ENCODE measurements at regions not wholly inside any gene's neighbourhood (a gene's known extent, or its start where the extent isn't known, plus 50 kb on each side); places are given as distances from the start of the nearest gene placed in this dataset.
"Not testable (repeated sequence)": the region's sequence is repeated elsewhere in the genome, so short reads cannot be mapped to it uniquely, and the experiment has no call there.

DNA sequence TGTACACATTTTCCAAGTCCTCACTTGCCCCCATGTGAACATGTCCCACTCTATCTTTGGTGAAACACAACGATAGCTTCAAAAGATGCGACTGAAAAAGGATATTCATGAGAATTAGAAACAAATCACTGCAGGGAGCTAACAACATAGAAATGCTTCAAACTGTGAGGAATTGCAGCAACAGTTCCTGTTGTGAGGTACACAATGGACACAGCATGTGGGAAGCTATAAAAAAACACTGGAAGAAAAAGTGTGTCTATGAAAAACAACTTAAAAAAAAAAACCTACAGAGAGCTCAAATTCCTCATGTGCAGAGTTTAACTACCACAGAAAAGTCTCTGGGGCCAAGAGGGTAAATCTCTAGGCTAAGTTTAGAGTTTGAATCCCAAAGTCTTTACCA, 51.6 kb upstream of the BLTP1 start:
- DNase-seq (ENCODE audit: low read depth), result no peak

DNA sequence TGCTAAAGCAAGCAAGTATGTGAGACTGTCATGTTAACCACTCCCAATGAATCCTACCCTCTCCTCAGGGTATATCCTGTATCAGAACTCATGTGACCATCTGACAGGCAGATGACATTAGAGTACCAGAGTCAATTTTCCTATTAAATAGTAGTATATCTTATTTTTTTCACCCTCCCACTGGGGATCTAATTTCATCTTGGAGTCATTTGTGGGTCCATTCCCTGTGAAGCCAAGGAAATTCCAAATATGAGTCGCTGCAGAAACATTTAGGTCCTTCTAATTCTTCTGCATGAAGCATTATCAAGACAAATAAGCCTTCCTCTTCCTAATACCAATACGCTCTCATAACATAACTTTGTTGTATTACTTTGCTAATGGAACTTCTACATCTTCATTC, 52.2 kb upstream of the BLTP1 start:
- DNase-seq (ENCODE audit: low read depth), result peak; percentile 91

DNA sequence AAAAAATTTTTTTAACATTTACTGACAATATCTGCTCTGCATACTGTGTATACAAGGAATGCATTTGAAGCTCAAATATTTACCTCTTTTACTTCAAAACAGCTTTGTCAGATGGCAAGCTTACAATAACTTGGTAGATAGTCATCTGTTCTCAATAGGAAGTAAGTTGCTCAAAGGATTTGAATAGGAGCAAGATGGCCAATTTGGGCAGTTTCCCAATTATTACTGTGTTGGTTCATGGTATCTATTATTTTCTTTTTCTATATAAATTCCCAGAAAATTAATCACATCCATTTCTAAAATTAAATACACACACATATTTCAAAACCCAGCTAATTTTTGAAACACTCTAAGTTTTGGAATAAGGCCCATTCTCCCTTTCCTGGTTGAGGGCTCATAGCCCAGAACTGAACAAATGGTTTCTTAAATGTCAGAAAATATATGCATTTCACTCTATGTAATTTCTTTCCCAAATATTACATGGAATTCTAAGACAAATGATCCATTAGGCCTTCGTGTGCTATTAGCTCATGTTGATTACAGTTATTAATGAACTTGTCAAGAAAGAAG, 60.2 kb upstream of the BLTP1 start:
- DNase-seq (ENCODE audit: low read depth), result no peak

DNA sequence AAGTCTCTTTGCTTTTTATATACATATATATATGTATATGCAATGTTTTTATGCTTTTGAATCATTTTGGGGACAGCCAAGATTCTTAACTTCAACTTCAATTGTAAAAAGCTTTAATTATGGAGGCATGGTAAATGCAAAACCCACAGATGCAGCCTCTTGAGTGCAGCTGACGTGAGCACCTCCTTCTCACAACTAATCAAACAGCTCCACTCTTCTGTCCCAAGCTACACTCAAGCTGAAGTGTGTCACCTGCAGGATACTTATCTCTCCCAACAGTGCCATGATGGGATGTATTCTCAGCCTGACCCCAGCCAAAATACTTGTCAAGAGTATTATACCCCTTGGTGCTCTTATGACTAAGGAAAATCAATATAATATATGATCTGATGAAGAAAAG, 60.7 kb upstream of the BLTP1 start:
- no peak for DNase-seq (ENCODE audit: low read depth)

DNA sequence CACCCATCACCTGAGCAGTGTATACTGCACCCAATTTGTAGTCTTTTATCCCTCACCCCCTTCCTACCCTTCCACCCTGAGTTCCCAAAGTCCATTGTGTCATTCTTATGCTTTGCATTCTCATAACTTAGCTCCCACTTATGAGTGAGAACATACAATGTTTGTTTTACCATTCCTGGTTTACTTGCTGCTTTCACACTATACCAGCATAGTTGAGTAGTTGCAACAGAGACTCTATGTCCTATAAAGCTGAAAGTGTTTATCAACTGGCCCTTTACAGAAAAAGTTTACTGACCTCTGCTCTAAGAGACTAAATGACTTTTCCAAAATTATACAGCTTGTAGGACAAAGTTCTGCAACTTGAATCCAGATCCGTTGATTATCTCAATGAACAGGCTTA, 61.1 kb upstream of the BLTP1 start:
- DNase-seq (ENCODE audit: low read depth), result no peak

DNA sequence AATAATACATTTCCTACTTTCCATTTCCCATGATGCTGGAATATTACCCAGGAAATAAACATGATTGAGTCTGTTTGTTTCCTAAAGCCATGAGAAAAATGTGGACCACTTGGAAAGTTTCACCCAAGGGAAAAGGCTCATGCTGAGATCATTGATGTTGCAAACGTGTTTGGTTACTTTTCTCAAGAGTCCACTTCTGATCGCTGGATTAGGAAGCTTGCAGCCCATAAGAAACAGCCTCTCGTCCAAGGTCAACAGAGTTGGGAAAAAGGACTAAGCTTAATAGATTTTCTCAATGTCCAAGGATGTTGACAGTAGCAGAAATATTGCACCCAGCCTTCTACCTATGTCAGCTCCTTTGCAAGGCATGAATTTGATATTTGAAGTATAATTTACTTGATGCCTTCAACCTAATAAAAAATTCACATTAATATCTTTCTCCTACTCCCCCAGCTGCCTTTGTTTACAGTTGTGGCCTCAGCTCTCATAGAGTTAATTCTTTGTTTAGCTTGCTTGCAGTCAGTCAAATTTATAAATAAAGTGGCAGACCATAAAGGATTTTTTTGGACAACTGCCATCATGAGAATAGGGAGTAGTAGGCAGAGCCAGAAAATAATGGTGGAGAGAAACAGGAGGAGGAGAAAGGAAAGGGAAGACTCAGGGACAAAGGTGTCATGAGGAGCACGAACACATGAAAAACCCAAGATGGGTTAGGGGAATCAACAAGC, 65.6 kb upstream of the BLTP1 start:
- DNase-seq (ENCODE audit: low read depth), result no peak

DNA sequence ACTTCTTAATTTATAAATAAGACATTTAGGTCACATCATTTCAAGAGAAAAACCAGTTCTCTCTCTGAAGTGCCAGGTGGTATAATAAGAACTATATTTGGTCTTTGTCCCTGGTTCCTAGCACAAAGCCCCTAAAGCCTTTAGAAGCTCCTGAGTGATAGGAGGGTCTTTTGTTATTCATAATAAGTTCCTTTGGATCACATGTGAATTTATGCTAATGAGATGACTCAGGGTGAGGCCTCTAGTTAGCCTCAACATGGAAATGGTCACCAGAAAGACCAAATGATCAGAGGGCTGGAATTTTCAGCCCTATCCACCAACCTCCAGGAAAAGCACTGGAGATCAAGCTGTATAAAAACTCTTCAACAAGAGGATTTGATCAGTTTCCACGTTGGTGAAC, 68.1 kb upstream of the BLTP1 start:
- no peak for DNase-seq (ENCODE audit: low read depth)

DNA sequence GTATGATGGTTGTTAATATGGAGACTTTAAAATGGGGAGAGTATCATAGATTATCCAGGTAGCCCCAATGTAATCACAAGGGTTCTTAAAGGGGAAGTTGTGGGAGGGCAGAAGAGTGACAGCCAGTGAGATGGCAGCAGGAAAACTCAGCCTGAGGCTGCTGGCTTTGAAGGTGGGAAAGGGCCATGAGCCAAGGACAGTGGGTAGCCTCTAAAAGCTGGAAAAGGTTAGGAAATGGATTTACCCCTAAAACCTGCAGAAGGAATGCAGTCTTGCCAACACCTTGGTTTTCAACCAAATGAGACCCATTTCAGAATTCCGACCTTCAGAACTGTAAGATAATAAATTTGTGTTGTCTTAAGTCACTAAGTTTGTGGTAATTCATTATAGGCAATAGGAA, 68.8 kb upstream of the BLTP1 start:
- no peak for DNase-seq (ENCODE audit: low read depth)

DNA sequence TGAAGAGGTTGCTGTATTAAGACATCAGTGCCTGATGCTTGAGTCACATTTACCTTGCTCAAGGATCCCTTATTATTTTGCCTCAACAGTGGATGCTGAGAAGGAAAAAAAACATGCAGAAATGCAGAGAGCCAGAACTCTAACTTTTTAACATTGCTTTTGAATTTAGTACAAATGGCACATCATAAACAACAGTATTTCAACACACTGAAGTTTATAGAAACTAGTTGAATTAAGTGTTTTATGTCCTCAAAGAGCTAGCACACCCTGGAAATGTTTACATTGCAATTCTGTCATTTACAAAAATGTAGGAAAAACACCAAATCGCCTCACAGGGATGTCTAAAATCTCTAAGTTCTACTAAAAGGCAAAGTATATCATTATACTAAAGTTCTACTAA, 69.5 kb upstream of the BLTP1 start:
- DNase-seq (ENCODE audit: low read depth), result no peak

DNA sequence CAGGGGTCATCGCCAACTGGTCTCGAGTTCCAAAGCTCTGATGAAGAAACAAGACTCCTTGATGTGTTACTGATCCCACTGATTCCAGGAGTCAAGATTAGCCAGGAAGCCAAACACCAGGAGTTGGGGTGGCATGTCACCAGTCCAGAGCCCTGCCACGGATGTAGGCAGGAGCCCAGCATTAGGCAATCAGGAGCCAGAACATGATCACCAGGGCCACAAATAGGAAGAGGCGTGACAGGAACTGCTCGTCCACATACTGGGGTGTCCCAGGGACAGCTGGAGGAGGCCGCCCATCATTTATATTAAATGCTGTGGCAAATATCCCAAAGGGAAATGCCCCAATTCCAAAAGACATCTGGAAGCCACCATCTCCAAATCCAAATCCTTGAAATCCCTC, 74.5 kb upstream of the BLTP1 start:
- DNase-seq (ENCODE audit: low read depth), result not testable (repeated sequence)

DNA sequence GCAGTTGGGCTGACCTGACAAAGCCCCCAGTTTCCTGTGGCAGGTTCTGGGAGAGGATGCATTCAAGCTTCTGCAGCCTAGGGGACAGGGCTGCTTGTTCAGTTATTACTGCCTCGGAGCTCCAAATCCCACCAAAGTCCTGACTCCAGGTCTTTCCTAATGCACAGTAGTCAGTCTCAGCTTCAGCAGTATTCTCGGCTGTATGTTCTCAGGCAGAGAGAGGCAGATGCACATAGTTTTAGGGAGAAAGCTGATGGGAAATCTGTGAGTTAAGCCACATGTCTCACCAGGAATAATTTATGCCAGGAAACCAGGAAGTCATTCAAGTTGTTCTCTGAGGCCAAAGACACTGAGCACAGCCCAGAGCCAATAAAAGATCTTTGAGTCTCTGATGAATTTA, 75.3 kb upstream of the BLTP1 start:
- peak; percentile 34 for DNase-seq (ENCODE audit: low read depth)

DNA sequence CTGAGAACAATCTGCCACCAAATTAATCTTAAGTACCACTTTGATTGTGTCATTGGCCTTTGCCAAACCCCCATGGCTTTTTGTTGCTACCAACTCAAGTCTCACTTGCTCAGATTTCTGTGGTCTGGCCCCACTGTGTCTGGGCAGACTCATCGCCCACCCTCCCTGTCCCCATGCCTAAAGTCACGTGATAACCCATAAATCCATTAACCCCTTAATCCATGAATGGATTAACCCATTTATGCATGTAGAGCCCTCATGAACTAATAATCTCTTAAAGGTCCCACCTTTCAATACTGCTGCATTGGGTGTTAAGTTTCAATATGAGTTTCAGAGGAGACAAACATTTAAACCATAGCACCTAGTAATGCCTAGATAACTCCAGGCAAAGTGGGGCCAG, 78.5 kb upstream of the BLTP1 start:
- no peak for DNase-seq (ENCODE audit: low read depth)

DNA sequence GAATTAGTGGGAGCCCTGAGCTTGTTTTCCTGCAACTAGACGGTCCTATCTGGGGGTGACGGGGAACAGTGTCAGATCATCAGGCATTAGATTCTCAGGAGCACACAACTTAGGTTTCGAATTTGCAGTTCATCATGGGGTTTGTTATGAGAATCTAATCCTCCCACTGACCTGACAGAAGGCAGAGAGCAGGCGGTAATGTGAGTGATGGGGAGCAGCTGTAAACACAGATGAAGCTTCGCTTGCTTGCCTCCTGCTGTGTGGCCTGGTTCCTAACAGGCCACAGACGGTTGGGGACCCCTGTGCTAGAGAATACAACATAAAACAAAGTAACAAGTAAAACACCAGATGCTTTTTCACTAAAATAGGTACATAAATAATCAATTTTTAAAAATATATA, 86.2 kb upstream of the BLTP1 start:
- DNase-seq (ENCODE audit: low read depth), result no peak

DNA sequence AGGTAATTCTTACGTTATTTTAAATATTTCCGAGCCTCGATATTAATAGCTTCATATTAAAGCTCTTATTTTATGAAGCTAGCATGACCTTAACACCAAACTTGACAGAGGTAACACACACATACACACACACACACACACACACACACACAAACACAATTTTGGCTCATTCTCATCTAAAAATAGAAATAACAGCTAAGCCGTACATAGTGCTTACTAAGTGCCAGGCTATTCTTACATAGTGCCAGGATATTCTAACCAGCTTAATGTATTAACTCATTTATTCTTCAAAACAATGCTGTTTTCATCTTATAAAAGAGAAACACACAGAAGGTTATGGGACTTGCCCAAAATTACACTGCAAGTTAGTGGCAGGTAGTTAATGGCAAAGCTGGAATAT, 87.0 kb upstream of the BLTP1 start:
- no peak for DNase-seq (ENCODE audit: low read depth)

DNA sequence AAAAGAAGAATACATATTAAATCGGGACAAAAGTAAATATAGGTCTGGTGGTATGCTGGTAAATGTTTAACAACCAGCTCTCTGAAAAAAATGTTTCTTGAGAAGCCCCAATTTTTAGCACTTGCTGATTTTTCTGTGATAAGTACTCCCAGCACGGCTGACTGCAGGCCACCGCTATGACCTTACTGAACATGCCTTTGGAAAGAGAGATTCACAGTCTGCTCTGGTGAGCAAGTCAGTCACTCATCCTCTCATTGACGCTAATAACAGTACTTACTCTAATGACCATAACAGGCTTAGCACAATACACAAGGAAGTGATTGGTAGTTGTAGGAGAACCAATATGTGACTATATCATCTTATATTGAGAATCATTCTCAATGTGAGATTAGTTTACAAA, 98.9 kb upstream of the BLTP1 start:
- DNase-seq (ENCODE audit: low read depth), result no peak

DNA sequence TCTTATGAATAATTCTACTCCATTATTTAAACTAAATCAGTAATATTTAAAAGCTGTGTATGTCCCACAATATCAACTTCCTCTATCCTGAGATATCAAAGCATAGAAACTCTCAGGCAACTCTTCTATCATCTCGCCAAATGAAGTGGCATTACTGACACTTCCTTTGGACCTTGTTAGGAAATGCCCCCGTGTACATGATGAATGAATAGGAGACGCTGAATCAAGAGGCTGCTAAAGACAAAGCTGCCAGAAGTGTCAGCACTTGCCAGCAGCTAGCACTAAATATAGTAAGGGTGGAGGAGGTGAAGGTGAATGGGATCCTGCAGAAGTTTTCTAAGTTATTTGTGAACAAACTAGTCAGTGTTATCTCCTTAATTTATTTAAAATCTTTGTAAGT, 99.5 kb upstream of the BLTP1 start:
- no peak for DNase-seq (ENCODE audit: low read depth)

DNA sequence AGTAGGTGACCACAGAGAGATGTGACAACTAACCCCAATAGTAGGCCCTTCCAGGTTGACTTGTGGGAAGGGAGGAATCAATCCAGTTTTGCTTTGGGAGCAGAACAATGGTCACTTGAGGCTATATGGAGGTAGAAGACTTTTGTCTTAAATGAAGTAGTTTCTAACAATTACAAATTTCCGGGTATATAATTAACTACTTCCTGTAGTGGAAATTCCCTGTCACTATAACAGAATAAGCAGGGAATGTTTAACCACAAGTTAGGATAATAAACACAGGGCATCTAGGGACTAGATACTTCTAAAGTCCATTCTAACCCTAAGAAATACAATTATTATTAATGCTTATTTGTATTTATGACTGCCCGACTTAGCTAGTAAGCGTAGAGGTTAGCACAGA, 99.0 kb upstream of the TRPC3 start:
- no peak for DNase-seq (ENCODE audit: low read depth)

DNA sequence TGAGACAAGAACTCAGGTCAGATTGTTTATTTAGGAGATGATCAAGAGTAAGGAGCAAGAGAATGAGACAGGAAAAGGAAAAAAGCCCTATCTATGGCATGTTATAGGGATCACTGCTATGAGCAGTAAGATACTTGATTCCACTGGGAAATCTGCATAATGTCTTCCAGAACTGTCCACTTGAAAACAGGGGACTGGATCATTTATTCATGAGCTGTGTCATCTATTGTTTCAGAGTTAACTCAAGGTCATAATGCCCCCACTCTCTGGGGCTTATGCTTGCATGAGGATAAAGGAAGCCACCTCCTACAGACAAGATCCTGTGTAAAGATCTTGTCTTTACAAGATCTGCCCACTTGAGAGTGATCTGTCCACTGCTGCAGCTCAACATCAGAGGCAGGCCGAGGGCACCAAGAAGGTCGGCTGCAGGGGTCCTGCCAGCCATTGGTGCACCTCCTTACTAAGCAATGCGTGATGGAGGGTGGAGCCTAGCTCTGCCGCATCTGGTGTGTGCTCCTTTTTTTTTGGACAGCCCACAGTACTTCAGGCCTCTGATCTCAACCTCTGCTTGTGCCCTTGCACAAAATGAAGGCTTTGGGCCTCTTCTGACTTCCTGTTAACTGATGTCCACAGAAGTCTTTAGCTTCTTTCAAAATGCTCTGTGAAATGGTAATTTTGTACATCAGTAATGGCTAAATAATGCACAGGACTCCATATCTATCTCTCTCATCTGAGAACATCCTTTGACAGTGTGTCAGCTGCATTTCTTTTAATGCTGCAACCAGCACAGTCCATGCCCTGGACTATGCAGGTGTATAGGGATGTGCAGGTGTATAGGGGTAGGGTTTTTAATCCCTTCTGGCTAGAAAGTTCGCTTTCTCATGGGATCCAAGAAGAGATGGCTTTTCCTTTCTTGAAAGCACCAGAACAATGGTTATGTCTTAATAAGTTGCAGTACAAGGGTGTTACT, 95.9 kb upstream of the TRPC3 start:
- DNase-seq (ENCODE audit: low read depth), result peak; percentile 7

DNA sequence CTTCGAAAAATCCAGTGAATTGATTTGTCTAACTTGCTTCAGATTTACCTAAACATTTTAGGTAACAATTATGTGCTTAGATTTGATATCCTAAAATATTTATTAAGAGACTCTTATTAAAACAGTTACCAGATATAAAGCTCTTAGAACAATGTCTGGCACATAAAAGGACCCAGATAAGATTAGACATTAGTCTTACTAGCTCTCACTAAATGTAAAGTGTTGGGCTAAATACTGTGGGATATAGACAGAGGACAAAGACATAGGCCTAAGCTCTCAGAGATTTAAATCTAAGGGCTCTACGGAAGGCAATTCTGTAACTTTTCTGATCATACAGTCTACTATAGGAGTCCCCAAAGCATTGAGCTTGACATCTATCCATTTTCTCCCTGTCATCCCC, 94.4 kb upstream of the TRPC3 start:
- no peak for DNase-seq (ENCODE audit: low read depth)

DNA sequence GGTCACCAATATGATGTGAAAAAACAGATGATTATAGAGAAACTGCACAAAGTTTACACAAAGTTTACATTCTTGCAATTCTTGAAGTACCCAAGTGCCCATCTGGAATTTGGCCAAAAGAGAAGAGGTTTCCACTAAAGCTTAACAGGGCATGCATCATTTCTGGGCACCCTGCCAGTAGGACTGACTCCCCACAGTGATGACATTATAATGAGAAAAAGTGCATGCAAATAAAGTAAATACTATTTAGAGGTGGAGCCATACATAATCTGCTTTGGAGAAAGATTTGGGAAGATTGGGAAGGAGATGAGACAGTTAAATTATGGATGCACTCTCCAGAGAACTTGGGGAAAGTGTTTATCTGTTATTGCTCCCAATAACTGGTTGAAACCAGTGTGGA, 93.7 kb upstream of the TRPC3 start:
- peak; percentile 98 for DNase-seq (ENCODE audit: low read depth)

DNA sequence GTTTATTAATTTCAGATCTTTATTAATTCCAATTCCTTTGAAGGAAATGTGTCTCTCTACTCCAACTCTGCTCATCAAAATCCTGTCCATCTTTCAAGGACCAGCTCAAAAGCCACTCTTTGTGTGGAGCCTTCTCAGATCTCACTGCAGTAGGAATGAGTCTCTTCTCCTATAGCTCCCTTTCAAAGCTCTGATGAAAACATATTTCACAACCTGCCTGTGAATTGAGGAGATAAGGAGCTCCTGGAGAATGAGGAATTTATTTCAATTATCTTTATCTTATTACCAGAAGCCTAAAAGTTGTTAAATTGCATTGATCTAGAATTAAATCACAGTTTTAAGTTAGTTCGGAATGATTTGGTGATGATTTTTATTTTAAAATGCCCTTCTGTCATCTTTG, 92.6 kb upstream of the TRPC3 start:
- DNase-seq (ENCODE audit: low read depth), result no peak

DNA sequence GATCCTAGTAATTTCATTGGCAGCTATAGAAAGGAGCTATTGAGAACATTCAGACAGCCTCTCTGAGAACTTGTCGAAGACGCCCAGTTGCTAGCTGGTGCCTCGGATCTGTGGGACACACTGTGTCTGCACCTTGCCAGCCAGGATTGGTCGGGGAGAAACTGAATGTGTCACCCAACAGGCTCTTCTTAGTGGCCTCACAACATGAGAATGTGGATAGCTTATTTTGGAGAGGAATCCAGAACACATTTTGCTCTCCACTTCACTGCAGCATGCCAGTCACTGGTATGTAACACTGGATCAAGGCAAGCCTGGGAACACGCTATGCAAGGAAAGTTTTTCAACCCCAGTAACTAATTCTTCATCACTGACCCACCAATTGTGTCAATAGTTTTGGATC, 89.5 kb upstream of the TRPC3 start:
- DNase-seq (ENCODE audit: low read depth), result no peak

DNA sequence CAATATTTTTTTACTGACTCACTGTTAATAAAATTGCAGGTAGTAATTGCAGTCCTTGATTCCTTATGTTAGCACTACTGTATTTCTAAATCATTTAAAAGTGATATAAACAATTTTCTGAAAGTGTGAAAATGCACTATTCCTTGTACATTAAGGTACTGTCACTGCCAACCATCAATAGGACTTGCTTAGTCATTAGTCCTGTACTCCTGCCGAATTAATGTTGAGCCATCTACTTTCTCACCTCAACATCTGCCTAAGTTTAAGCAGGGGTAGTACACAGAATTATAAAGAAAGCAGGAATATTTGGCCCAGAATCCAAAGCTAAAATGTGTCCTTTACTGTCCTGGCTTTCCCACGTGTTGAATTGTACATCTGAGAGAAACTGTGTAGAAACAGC, 87.0 kb upstream of the TRPC3 start:
- DNase-seq (ENCODE audit: low read depth), result no peak

Data from EH (cell line).